ENCODE measurements at regions not wholly inside any gene's neighbourhood (a gene's known extent, or its start where the extent isn't known, plus 50 kb on each side); places are given as distances from the start of the nearest gene placed in this dataset.
"Not testable (repeated sequence)": the region's sequence is repeated elsewhere in the genome, so short reads cannot be mapped to it uniquely, and the experiment has no call there.

- no peaks in the 10 kb centered on the region for H3K4me1 ChIP-seq (ENCODE audit: control insufficient read depth, insufficient read depth, low read length, poor library complexity, severe bottlenecking)
- Mint-ChIP-seq H3K4me1 (no peaks in the 10 kb centered on the region), H3K27me3 (peaks cover 5% of the 10 kb centered on the region), H3K4me3 (no peak overlapping the region), H3K27ac (no peak overlapping the region), H3K36me3 (no peaks in the 10 kb centered on the region), H3K9me3 (peaks cover 0 to 4% (median 3%) of the 10 kb centered on the region in 7 donors)
- no peak for DNase-seq
- no peaks in the 10 kb centered on the region for H3K36me3 ChIP-seq (ENCODE audit: control insufficient read depth, insufficient read depth, low read length)
- no peak overlapping the region for H3K27ac ChIP-seq (ENCODE audit: insufficient read depth, low read length, poor library complexity, severe bottlenecking)
- H3K4me3 ChIP-seq (ENCODE audit: low read depth, low read length), result no peak overlapping the region
- no peak for ATAC-seq (ENCODE audit: low read depth in 2 of 2)
- H3K27me3 ChIP-seq (ENCODE audit: control insufficient read depth, insufficient read depth, low read length), result no peaks in the 10 kb centered on the region
- no peaks in the 10 kb centered on the region for H3K9me3 ChIP-seq (ENCODE audit: control insufficient read depth in 2 of 2, low read length in 2 of 2)
Measured at GRCh38 chr16:59039066-59039720, 305.1 kb upstream of the GOT2 start.

DNA sequence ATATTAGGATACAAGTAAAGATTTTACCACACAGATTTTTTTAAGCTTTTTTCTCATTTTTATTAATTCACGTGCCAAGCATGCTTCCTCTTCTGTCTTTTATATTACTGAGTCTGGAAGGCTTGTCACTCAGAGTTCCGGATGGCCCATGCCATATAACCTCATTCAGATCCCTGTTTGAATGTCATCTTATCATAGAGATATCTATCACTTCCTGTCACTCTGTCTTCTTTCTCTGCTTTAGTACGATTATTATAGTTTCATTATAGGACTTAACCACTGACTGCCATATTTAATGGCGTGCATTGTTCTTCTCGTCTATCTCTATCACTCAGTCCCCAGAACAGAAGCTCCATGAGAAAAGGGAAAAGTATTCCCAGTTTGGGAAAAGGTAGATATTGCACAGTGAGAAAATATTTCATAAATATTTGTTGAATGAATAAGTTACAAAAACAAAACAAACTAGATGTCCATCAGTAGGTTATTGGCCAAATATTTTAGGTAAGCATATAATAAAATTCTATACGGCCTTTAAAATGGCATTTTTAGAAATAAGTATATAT lies 296.9 kb upstream of the GOT2 start:
- Mint-ChIP-seq H3K4me1 (no peaks in the 10 kb centered on the region), H3K27ac (no peak overlapping the region), H3K9me3 (peaks cover 0 to 7% (median 1%) of the 10 kb centered on the region in 7 donors), H3K27me3 (no peaks in the 10 kb centered on the region), H3K4me3 (no peak overlapping the region), H3K36me3 (no peaks in the 10 kb centered on the region)
- H3K9me3 ChIP-seq (ENCODE audit: control insufficient read depth in 2 of 2, low read length in 2 of 2), result no peaks in the 10 kb centered on the region
- ATAC-seq (ENCODE audit: low read depth in 2 of 2) (no peak), DNase-seq (no peak)
- H3K36me3 ChIP-seq (ENCODE audit: control insufficient read depth, insufficient read depth, low read length), result no peaks in the 10 kb centered on the region
- no peaks in the 10 kb centered on the region for H3K27me3 ChIP-seq (ENCODE audit: control insufficient read depth, insufficient read depth, low read length)
- H3K4me1 ChIP-seq (ENCODE audit: control insufficient read depth, insufficient read depth, low read length, poor library complexity, severe bottlenecking), result no peaks in the 10 kb centered on the region
- H3K4me3 ChIP-seq (ENCODE audit: low read depth, low read length), result no peak overlapping the region
- H3K27ac ChIP-seq (ENCODE audit: insufficient read depth, low read length, poor library complexity, severe bottlenecking), result no peak overlapping the region

DNA sequence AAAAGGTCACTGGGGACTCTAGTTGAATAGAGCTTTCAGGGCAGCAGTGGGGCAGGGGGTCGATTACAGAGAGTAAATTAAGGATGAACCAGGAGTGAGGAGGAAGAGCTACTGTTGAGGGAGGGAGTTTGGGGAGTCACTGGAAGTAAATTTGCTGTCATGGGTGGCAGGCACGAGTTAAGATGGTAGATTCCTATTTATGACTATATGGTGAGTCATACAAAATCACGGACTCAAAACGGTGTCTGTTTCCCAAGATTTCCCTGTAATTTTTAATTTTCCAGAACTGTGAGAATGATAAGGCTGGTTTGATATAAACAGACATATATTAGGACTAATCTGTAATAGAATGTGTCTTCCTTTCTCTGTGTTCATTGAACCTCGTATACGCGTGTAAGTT lies 287.6 kb upstream of the GOT2 start:
- no peaks in the 10 kb centered on the region for H3K9me3 ChIP-seq (ENCODE audit: control insufficient read depth in 2 of 2, low read length in 2 of 2)
- H3K9me3 Mint-ChIP-seq, result peaks cover 0 to 9% (median 4%) of the 10 kb centered on the region in 7 donors
- H3K36me3 Mint-ChIP-seq, result no peaks in the 10 kb centered on the region
- H3K4me1 Mint-ChIP-seq, result no peaks in the 10 kb centered on the region
- H3K27ac Mint-ChIP-seq, result no peak overlapping the region
- H3K27ac ChIP-seq (ENCODE audit: insufficient read depth, low read length, poor library complexity, severe bottlenecking), result no peak overlapping the region
- no peaks in the 10 kb centered on the region for H3K27me3 Mint-ChIP-seq
- H3K27me3 ChIP-seq (ENCODE audit: control insufficient read depth, insufficient read depth, low read length), result no peaks in the 10 kb centered on the region
- H3K4me1 ChIP-seq (ENCODE audit: control insufficient read depth, insufficient read depth, low read length, poor library complexity, severe bottlenecking), result no peaks in the 10 kb centered on the region
- H3K4me3 Mint-ChIP-seq, result no peak overlapping the region
- no peaks in the 10 kb centered on the region for H3K36me3 ChIP-seq (ENCODE audit: control insufficient read depth, insufficient read depth, low read length)
- H3K4me3 ChIP-seq (ENCODE audit: low read depth, low read length), result no peak overlapping the region
- ATAC-seq (ENCODE audit: low read depth in 2 of 2) (no peak), DNase-seq (no peak)

GRCh38 chr16:59013930-59014329 lies 279.8 kb upstream of the GOT2 start:
- H3K36me3 ChIP-seq (ENCODE audit: control insufficient read depth, insufficient read depth, low read length), result no peaks in the 10 kb centered on the region
- DNase-seq (no peak), ATAC-seq (ENCODE audit: low read depth in 2 of 2) (no peak)
- H3K27me3 ChIP-seq (ENCODE audit: control insufficient read depth, insufficient read depth, low read length), result no peaks in the 10 kb centered on the region
- no peaks in the 10 kb centered on the region for H3K36me3 Mint-ChIP-seq
- H3K9me3 ChIP-seq (ENCODE audit: control insufficient read depth in 2 of 2, low read length in 2 of 2), result no peaks in the 10 kb centered on the region
- H3K4me1 ChIP-seq (ENCODE audit: control insufficient read depth, insufficient read depth, low read length, poor library complexity, severe bottlenecking), result no peaks in the 10 kb centered on the region
- H3K27ac ChIP-seq (ENCODE audit: insufficient read depth, low read length, poor library complexity, severe bottlenecking), result no peak overlapping the region
- H3K4me1 Mint-ChIP-seq, result no peaks in the 10 kb centered on the region
- no peaks in the 10 kb centered on the region for H3K27me3 Mint-ChIP-seq
- H3K27ac Mint-ChIP-seq, result no peak overlapping the region
- H3K4me3 ChIP-seq (ENCODE audit: low read depth, low read length), result no peak overlapping the region
- no peak overlapping the region for H3K4me3 Mint-ChIP-seq
- H3K9me3 Mint-ChIP-seq, result peaks cover 0 to 8% (median 1%) of the 10 kb centered on the region in 7 donors

GRCh38 chr16:58999762-59000161 lies 265.6 kb upstream of the GOT2 start:
- Mint-ChIP-seq H3K27ac (no peak overlapping the region), H3K4me3 (no peak overlapping the region), H3K27me3 (no peaks in the 10 kb centered on the region), H3K9me3 (peaks cover 0 to 6% (median 2%) of the 10 kb centered on the region in 7 donors), H3K36me3 (no peaks in the 10 kb centered on the region), H3K4me1 (peaks cover 0 to 5% (median 0%) of the 10 kb centered on the region in 4 donors)
- Histone ChIP-seq H3K9me3 (ENCODE audit: control insufficient read depth in 2 of 2, low read length in 2 of 2) (no peaks in the 10 kb centered on the region), H3K27ac (ENCODE audit: insufficient read depth, low read length, poor library complexity, severe bottlenecking) (no peak overlapping the region), H3K36me3 (ENCODE audit: control insufficient read depth, insufficient read depth, low read length) (no peaks in the 10 kb centered on the region), H3K4me1 (ENCODE audit: control insufficient read depth, insufficient read depth, low read length, poor library complexity, severe bottlenecking) (no peaks in the 10 kb centered on the region), H3K27me3 (ENCODE audit: control insufficient read depth, insufficient read depth, low read length) (no peaks in the 10 kb centered on the region), H3K4me3 (ENCODE audit: low read depth, low read length) (no peak overlapping the region)
- DNase-seq (no peak), ATAC-seq (ENCODE audit: low read depth in 2 of 2) (no peak)

GRCh38 chr16:58992755-58993154 lies 258.6 kb upstream of the GOT2 start:
- not testable (repeated sequence) for DNase-seq; H3K4me3 Mint-ChIP-seq; ATAC-seq (ENCODE audit: low read depth in 2 of 2); H3K4me1 Mint-ChIP-seq; H3K27me3 ChIP-seq (ENCODE audit: control insufficient read depth, insufficient read depth, low read length); H3K27ac ChIP-seq (ENCODE audit: insufficient read depth, low read length, poor library complexity, severe bottlenecking); H3K4me1 ChIP-seq (ENCODE audit: control insufficient read depth, insufficient read depth, low read length, poor library complexity, severe bottlenecking); H3K27ac Mint-ChIP-seq; H3K27me3 Mint-ChIP-seq; H3K36me3 Mint-ChIP-seq; H3K36me3 ChIP-seq (ENCODE audit: control insufficient read depth, insufficient read depth, low read length); H3K4me3 ChIP-seq (ENCODE audit: low read depth, low read length); H3K9me3 ChIP-seq (ENCODE audit: control insufficient read depth in 2 of 2, low read length in 2 of 2)
- peaks cover 0 to 15% (median 8%) of the 10 kb centered on the region in 7 donors for H3K9me3 Mint-ChIP-seq

GRCh38 chr16:58983181-58983965 lies 249.3 kb upstream of the GOT2 start:
- not testable (repeated sequence) for H3K27ac Mint-ChIP-seq; H3K4me3 Mint-ChIP-seq; H3K36me3 Mint-ChIP-seq; H3K36me3 ChIP-seq (ENCODE audit: control insufficient read depth, insufficient read depth, low read length); H3K4me1 Mint-ChIP-seq; H3K4me1 ChIP-seq (ENCODE audit: control insufficient read depth, insufficient read depth, low read length, poor library complexity, severe bottlenecking); DNase-seq; H3K27me3 ChIP-seq (ENCODE audit: control insufficient read depth, insufficient read depth, low read length); H3K27ac ChIP-seq (ENCODE audit: insufficient read depth, low read length, poor library complexity, severe bottlenecking); ATAC-seq (ENCODE audit: low read depth in 2 of 2); H3K4me3 ChIP-seq (ENCODE audit: low read depth, low read length); H3K27me3 Mint-ChIP-seq; H3K9me3 ChIP-seq (ENCODE audit: control insufficient read depth in 2 of 2, low read length in 2 of 2)
- peaks cover 0 to 16% (median 8%) of the 10 kb centered on the region in 7 donors for H3K9me3 Mint-ChIP-seq

Data from CD4-positive, CD25-positive, alpha-beta regulatory T cell (primary cell).